HepG2 (cell line): ENCODE measurements at regions not wholly inside any gene's neighbourhood (a gene's known extent, or its start where the extent isn't known, plus 50 kb on each side); places are given as distances from the start of the nearest gene placed in this dataset.

Source experiments
- FOXA1 ChIP-seq, 2 experiments: fragments of 450-650 bp in 1 of 2; sonication (generic) in 1 of 2; formaldehyde crosslinking in 1 of 2; IDR thresholded peaks; 2 replicates each; pipeline versions ENCODE4 v1.4.0 to v1.6.1; 2016 to 2020; ENCODE audit warnings: missing genetic modification reagents in 1 of 2
- GABPA ChIP-seq, 2 experiments: IDR thresholded peaks; 2 replicates each; pipeline ENCODE4 v1.6.1; 2011 to 2016; ENCODE audit warnings: low read depth in 2 of 2, low read length in 1 of 2, missing biosample characterization in 1 of 2, missing genetic modification characterization in 1 of 2
- HES4 ChIP-seq: sonication (generic); formaldehyde crosslinking; IDR thresholded peaks from 2 replicates; pipeline ENCODE4 v1.9.0; 2021; ENCODE audit warnings: mild to moderate bottlenecking, missing genetic modification reagents, borderline replicate concordance
- HOXA3 ChIP-seq: sonication (generic); formaldehyde crosslinking; IDR thresholded peaks from 2 replicates; pipeline ENCODE4 v1.5.0; 2020; ENCODE audit warnings: missing genetic modification reagents
- KDM2A ChIP-seq: sonication (generic); formaldehyde crosslinking; IDR thresholded peaks from 2 replicates; pipeline ENCODE4 v1.4.0; 2020; ENCODE audit warnings: low read depth, missing genetic modification reagents, borderline replicate concordance
- KDM5B ChIP-seq: sonication (generic); formaldehyde crosslinking; IDR thresholded peaks from 2 replicates; pipeline ENCODE4 v1.4.0; 2020; ENCODE audit warnings: missing genetic modification reagents, mild to moderate bottlenecking, borderline replicate concordance
- KLF12 ChIP-seq: sonication (generic); formaldehyde crosslinking; IDR thresholded peaks from 2 replicates; pipeline ENCODE4 v1.4.0; 2020; ENCODE audit warnings: missing genetic modification reagents, borderline replicate concordance
- MAFG ChIP-seq: sonication (generic); formaldehyde crosslinking; IDR thresholded peaks from 2 replicates; pipeline ENCODE4 v1.5.1; 2020; ENCODE audit warnings: mild to moderate bottlenecking, missing genetic modification reagents
- MYNN ChIP-seq: sonication (generic); formaldehyde crosslinking; IDR thresholded peaks from 2 replicates; pipeline ENCODE4 v1.4.0; 2020; ENCODE audit warnings: mild to moderate bottlenecking, low read depth, missing genetic modification reagents
- SMAD3 ChIP-seq: sonication (generic); formaldehyde crosslinking; IDR thresholded peaks from 2 replicates; pipeline ENCODE4 v1.4.0; 2020; ENCODE audit warnings: missing genetic modification reagents
- TBP ChIP-seq: sonication (generic); formaldehyde crosslinking; IDR thresholded peaks from 2 replicates; pipeline ENCODE4 v1.5.0; 2020; ENCODE audit warnings: missing genetic modification reagents
- TGIF2 ChIP-seq: IDR thresholded peaks from 2 replicates; pipeline ENCODE4 v1.6.1; 2016; ENCODE audit warnings: control low read depth, missing compliant biosample characterization
- THYN1 ChIP-seq: sonication (generic); formaldehyde crosslinking; IDR thresholded peaks from 2 replicates; pipeline ENCODE4 v1.8.1; 2023; ENCODE audit warnings: low read depth, mild to moderate bottlenecking, moderate library complexity, missing genetic modification reagents, borderline replicate concordance
- ZBTB7A ChIP-seq: sonication (generic); formaldehyde crosslinking; IDR thresholded peaks from 2 replicates; pipeline ENCODE4 v1.8.0; 2022; ENCODE audit warnings: mild to moderate bottlenecking, missing genetic modification reagents
- ZNF484 ChIP-seq: sonication (generic); formaldehyde crosslinking; IDR thresholded peaks from 2 replicates; pipeline ENCODE4 v1.5.1; 2020; ENCODE audit warnings: mild to moderate bottlenecking, low read depth, missing genetic modification reagents, borderline replicate concordance
- TF ChIP-seq, protein P1 (sequence below): sonication (generic); formaldehyde crosslinking; IDR thresholded peaks from 2 replicates; pipeline ENCODE4 v1.5.0; 2020; ENCODE audit warnings: missing genetic modification reagents, mild to moderate bottlenecking, borderline replicate concordance
- TF ChIP-seq, protein P2 (sequence below): fragments of 450-650 bp; IDR thresholded peaks from 2 replicates; pipeline ENCODE4 v1.6.1; 2016
- TF ChIP-seq, protein P3 (sequence below): sonication (generic); formaldehyde crosslinking; IDR thresholded peaks from 2 replicates; pipeline ENCODE4 v1.8.0; 2022; ENCODE audit warnings: mild to moderate bottlenecking, missing genetic modification reagents
- TF ChIP-seq, protein P4 (sequence below): sonication (generic); formaldehyde crosslinking; IDR thresholded peaks from 2 replicates; pipeline ENCODE4 v1.5.0; 2020; ENCODE audit warnings: mild to moderate bottlenecking, missing genetic modification reagents
- TF ChIP-seq, protein P5 (sequence below): sonication (generic); formaldehyde crosslinking; IDR thresholded peaks from 2 replicates; pipeline ENCODE4 v1.4.0; 2020; ENCODE audit warnings: mild to moderate bottlenecking, missing genetic modification reagents

DNA sequence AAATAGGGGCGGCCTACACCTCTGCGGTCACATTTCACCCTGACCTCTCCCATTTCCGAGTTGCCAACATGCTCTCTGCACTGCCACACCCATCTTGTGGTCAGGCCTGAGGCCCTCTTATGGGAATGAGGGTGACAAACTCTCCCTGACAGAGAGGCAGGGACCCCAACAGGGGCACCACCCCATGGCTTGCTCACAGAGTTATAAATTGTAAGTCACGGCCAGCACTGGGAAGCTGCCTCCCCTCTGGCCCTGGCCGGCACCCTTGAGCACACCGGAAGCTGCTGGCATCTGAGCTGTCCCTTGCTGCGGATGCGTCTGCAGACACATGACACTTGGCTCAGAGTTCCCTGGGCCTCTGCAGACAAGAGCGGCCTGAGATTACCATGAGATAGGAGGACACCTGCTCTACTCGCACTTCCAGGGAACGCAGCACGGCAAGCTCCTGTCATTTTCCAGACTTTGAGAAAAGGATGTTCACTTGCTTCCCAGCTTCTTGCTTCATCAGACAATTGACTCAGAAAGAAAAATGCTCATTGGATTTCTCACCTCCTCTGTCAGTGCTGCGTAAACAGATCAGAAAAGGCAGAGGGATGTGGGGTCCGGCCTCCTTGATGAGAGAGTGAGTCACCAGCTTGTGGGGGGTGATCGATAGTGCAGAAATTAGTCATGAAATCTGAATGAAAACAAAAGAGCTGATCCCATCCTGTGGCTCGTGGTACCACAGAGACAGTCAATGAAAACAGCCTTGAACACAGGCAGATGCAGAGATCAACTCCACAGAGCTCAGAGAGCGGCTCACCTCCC is 269.8 kb downstream of the SYK start (continued):
- TF ChIP-seq, protein P1, sequence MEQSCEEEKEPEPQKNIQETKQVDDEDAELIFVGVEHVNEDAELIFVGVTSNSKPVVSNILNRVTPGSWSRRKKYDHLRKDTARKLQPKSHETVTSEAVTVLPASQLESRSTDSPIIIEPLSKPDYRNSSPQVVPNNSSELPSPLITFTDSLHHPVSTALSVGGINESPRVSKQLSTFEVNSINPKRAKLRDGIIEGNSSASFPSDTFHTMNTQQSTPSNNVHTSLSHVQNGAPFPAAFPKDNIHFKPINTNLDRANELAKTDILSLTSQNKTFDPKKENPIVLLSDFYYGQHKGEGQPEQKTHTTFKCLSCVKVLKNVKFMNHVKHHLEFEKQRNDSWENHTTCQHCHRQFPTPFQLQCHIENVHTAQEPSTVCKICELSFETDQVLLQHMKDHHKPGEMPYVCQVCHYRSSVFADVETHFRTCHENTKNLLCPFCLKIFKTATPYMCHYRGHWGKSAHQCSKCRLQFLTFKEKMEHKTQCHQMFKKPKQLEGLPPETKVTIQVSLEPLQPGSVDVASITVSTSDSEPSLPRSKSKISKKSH (CRISPR knock-in tag), result no peak
- TF ChIP-seq GABPA (IDR thresholded peaks at IDR 0.05; ENCODE audit: low read depth, low read length) (peak; percentile 60), GABPA (CRISPR knock-in tag; IDR thresholded peaks at IDR 0.05; ENCODE audit: low read depth) (peak; percentile 84), MAFG (CRISPR knock-in tag) (no peak), KDM2A (CRISPR knock-in tag) (0 out of 2 replicates have a peak, but pooled peaks have one; percentile 31), TBP (no peak), FOXA1 (IDR thresholded peaks at IDR 0.05) (no peak), FOXA1 (CRISPR knock-in tag; IDR thresholded peaks at IDR 0.05) (0 out of 2 replicates have a peak, but pooled peaks have one; percentile 1), TGIF2 (CRISPR knock-in tag) (peak; percentile 69; the same call in 1 of the 2 replicates), SMAD3 (CRISPR knock-in tag) (no peak), KDM5B (CRISPR knock-in tag) (no peak), HES4 (CRISPR knock-in tag) (no peak), ZNF484 (CRISPR knock-in tag) (no peak), MYNN (no peak), HOXA3 (peak; percentile 46; the same call in 1 of the 2 replicates), KLF12 (CRISPR knock-in tag) (0 out of 2 replicates have a peak, but pooled peaks have one; percentile 28), THYN1 (CRISPR knock-in tag) (peak; percentile 93; the same call in 1 of the 2 replicates), ZBTB7A (0 out of 2 replicates have a peak, but pooled peaks have one; percentile 32)
- TF ChIP-seq, protein P2, sequence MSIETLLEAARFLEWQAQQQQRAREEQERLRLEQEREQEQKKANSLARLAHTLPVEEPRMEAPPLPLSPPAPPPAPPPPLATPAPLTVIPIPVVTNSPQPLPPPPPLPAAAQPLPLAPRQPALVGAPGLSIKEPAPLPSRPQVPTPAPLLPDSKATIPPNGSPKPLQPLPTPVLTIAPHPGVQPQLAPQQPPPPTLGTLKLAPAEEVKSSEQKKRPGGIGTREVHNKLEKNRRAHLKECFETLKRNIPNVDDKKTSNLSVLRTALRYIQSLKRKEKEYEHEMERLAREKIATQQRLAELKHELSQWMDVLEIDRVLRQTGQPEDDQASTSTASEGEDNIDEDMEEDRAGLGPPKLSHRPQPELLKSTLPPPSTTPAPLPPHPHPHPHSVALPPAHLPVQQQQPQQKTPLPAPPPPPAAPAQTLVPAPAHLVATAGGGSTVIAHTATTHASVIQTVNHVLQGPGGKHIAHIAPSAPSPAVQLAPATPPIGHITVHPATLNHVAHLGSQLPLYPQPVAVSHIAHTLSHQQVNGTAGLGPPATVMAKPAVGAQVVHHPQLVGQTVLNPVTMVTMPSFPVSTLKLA, result no peak
- TF ChIP-seq, protein P3, sequence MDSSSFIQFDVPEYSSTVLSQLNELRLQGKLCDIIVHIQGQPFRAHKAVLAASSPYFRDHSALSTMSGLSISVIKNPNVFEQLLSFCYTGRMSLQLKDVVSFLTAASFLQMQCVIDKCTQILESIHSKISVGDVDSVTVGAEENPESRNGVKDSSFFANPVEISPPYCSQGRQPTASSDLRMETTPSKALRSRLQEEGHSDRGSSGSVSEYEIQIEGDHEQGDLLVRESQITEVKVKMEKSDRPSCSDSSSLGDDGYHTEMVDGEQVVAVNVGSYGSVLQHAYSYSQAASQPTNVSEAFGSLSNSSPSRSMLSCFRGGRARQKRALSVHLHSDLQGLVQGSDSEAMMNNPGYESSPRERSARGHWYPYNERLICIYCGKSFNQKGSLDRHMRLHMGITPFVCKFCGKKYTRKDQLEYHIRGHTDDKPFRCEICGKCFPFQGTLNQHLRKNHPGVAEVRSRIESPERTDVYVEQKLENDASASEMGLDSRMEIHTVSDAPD (CRISPR knock-in tag), result 0 out of 2 replicates have a peak, but pooled peaks have one; percentile 39
- TF ChIP-seq, protein P4, sequence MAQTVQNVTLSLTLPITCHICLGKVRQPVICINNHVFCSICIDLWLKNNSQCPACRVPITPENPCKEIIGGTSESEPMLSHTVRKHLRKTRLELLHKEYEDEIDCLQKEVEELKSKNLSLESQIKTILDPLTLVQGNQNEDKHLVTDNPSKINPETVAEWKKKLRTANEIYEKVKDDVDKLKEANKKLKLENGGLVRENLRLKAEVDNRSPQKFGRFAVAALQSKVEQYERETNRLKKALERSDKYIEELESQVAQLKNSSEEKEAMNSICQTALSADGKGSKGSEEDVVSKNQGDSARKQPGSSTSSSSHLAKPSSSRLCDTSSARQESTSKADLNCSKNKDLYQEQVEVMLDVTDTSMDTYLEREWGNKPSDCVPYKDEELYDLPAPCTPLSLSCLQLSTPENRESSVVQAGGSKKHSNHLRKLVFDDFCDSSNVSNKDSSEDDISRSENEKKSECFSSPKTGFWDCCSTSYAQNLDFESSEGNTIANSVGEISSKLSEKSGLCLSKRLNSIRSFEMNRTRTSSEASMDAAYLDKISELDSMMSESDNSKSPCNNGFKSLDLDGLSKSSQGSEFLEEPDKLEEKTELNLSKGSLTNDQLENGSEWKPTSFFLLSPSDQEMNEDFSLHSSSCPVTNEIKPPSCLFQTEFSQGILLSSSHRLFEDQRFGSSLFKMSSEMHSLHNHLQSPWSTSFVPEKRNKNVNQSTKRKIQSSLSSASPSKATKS (CRISPR knock-in tag), result no peak
- TF ChIP-seq, protein P5, sequence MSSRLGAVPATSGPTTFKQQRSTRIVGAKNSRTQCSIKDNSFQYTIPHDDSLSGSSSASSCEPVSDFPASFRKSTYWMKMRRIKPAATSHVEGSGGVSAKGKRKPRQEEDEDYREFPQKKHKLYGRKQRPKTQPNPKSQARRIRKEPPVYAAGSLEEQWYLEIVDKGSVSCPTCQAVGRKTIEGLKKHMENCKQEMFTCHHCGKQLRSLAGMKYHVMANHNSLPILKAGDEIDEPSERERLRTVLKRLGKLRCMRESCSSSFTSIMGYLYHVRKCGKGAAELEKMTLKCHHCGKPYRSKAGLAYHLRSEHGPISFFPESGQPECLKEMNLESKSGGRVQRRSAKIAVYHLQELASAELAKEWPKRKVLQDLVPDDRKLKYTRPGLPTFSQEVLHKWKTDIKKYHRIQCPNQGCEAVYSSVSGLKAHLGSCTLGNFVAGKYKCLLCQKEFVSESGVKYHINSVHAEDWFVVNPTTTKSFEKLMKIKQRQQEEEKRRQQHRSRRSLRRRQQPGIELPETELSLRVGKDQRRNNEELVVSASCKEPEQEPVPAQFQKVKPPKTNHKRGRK (CRISPR knock-in tag), result no peak
